Mammary epithelial cell (primary cell): ENCODE measurements at regions not wholly inside any gene's neighbourhood (a gene's known extent, or its start where the extent isn't known, plus 50 kb on each side); places are given as distances from the start of the nearest gene placed in this dataset.

ENCODE experiments used
- EZH2 ChIP-seq: IDR thresholded peaks from 2 replicates; pipeline ENCODE4 v1.6.1; 2012; ENCODE audit warnings: low read length, inconsistent platforms, borderline replicate concordance
- TF ChIP-seq, protein P1 (sequence below), 2 donors: IDR thresholded peaks in 1 of 2; conservative IDR thresholded peaks in 1 of 2; 2 replicates each; pipeline ENCODE4 v1.5.1; 2011 to 2012; ENCODE audit warnings: inconsistent platforms in 2 of 2, low read length in 2 of 2, mild to moderate bottlenecking in 2 of 2, control low read depth in 1 of 2, low read depth in 1 of 2; ENCODE audit not compliant: insufficient read depth in 1 of 2; ENCODE audit errors: extremely low read depth in 1 of 2

- TF ChIP-seq, protein P1, sequence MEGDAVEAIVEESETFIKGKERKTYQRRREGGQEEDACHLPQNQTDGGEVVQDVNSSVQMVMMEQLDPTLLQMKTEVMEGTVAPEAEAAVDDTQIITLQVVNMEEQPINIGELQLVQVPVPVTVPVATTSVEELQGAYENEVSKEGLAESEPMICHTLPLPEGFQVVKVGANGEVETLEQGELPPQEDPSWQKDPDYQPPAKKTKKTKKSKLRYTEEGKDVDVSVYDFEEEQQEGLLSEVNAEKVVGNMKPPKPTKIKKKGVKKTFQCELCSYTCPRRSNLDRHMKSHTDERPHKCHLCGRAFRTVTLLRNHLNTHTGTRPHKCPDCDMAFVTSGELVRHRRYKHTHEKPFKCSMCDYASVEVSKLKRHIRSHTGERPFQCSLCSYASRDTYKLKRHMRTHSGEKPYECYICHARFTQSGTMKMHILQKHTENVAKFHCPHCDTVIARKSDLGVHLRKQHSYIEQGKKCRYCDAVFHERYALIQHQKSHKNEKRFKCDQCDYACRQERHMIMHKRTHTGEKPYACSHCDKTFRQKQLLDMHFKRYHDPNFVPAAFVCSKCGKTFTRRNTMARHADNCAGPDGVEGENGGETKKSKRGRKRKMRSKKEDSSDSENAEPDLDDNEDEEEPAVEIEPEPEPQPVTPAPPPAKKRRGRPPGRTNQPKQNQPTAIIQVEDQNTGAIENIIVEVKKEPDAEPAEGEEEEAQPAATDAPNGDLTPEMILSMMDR (conservative IDR thresholded peaks at IDR 0.05 in 1 of 2, IDR thresholded peaks at IDR 0.05 in 1 of 2; ENCODE audit: extremely low read depth in 1 of 2, insufficient read depth in 1 of 2, low read depth in 1 of 2, low read length in 2 of 2), result no peak
- TF ChIP-seq EZH2, result no peak
Observed at GRCh38 chr2:221154176-221154575, 417.9 kb downstream of the EPHA4 start.
